Effector memory CD8-positive, alpha-beta T cell (primary cell): ENCODE measurements at regions not wholly inside any gene's neighbourhood (a gene's known extent, or its start where the extent isn't known, plus 50 kb on each side); places are given as distances from the start of the nearest gene placed in this dataset.
A peak's percentile ranks its signal among the peaks of the same experiment; 100 is the strongest.

Source experiments
- ATAC-seq: fragments of 150-1000 bp; cut with Tn5 transposase; replicated peaks from 2 replicates; pipeline ENCODE4 v1.10.0; 2021; ENCODE audit warnings: mild to moderate bottlenecking, moderate library complexity
- DNase-seq, 3 experiments: peaks; one replicate each; pipeline ENCODE4 v3.0.0; 2021
- H3K27ac Mint-ChIP-seq, 2 donors: one replicate each; pipeline ENCODE4 v1.8.0; 2022; ENCODE audit warnings: mild to moderate bottlenecking in 2 of 2, mixed read lengths in 2 of 2, moderate library complexity in 2 of 2
- H3K27me3 Mint-ChIP-seq, 2 donors: one replicate each; pipeline ENCODE4 v1.8.0; 2022; ENCODE audit warnings: mixed read lengths in 2 of 2
- H3K36me3 Mint-ChIP-seq: one replicate; pipeline ENCODE4 v1.8.0; 2022; ENCODE audit warnings: mild to moderate bottlenecking, moderate library complexity, mixed read lengths; ENCODE audit not compliant: insufficient read depth
- H3K4me1 Mint-ChIP-seq, 2 donors: one replicate each; pipeline ENCODE4 v1.8.0; 2022; ENCODE audit warnings: low read depth in 2 of 2, mixed read lengths in 2 of 2
- H3K4me3 Mint-ChIP-seq, 2 donors: one replicate each; pipeline ENCODE4 v1.8.0; 2022; ENCODE audit warnings: mild to moderate bottlenecking in 2 of 2, mixed read lengths in 2 of 2, moderate library complexity in 2 of 2
- H3K9me3 Mint-ChIP-seq, 2 donors: one replicate each; pipeline ENCODE4 v1.8.0; 2022; ENCODE audit warnings: mixed read lengths in 2 of 2

- H3K4me3 Mint-ChIP-seq = no peak overlapping the region
- H3K36me3 Mint-ChIP-seq = peaks cover 2% of the 10 kb centered on the region
- H3K27ac Mint-ChIP-seq = no peak overlapping the region
- H3K9me3 Mint-ChIP-seq = no peaks in the 10 kb centered on the region
- peaks cover 19 to 22% of the 10 kb centered on the region in 2 donors for H3K27me3 Mint-ChIP-seq
- DNase-seq (no peak), ATAC-seq (peak; percentile 52)
- H3K4me1 Mint-ChIP-seq = no peaks in the 10 kb centered on the region
Observed at GRCh38 chr2:239465017-239466001, 64.5 kb upstream of the HDAC4 start.

GRCh38 chr2:239464166-239465016 is 63.6 kb upstream of the HDAC4 start:
- DNase-seq (no peak), ATAC-seq (no peak)
- H3K36me3 Mint-ChIP-seq = peaks cover 2% of the 10 kb centered on the region

GRCh38 chr2:239463541-239464165 is 62.8 kb upstream of the HDAC4 start:
- H3K27me3 Mint-ChIP-seq = peaks cover 28 to 30% of the 10 kb centered on the region in 2 donors
- DNase-seq (no peak), ATAC-seq (no peak)
- H3K4me1 Mint-ChIP-seq = no peaks in the 10 kb centered on the region
- no peaks in the 10 kb centered on the region for H3K9me3 Mint-ChIP-seq
- H3K27ac Mint-ChIP-seq = no peak overlapping the region
- H3K36me3 Mint-ChIP-seq = peaks cover 2% of the 10 kb centered on the region
- H3K4me3 Mint-ChIP-seq = no peak overlapping the region

More at GRCh38 chr2:239464166-239465016, 63.6 kb upstream of the HDAC4 start:
- no peaks in the 10 kb centered on the region for H3K9me3 Mint-ChIP-seq
- H3K4me1 Mint-ChIP-seq = no peaks in the 10 kb centered on the region
- H3K4me3 Mint-ChIP-seq = no peak overlapping the region
- H3K27ac Mint-ChIP-seq = peak overlapping the region in 1 of 2 donors; percentile 22
- H3K27me3 Mint-ChIP-seq = peaks cover 28% of the 10 kb centered on the region in 2 donors

- DNase-seq (no peak), ATAC-seq (no peak)
- Mint-ChIP-seq H3K9me3 (no peaks in the 10 kb centered on the region), H3K27ac (no peak overlapping the region), H3K36me3 (peaks cover 2% of the 10 kb centered on the region), H3K27me3 (peaks cover 36 to 37% of the 10 kb centered on the region in 2 donors), H3K4me1 (no peaks in the 10 kb centered on the region), H3K4me3 (no peak overlapping the region)
Observed at GRCh38 chr2:239462671-239463506, 62.1 kb upstream of the HDAC4 start.

GRCh38 chr2:239462191-239462515 is 61.3 kb upstream of the HDAC4 start:
- no peak for ATAC-seq
- H3K4me3 Mint-ChIP-seq = no peak overlapping the region

GRCh38 chr2:239461291-239462190 is 60.7 kb upstream of the HDAC4 start:
- Mint-ChIP-seq H3K27me3 (peaks cover 43 to 47% of the 10 kb centered on the region in 2 donors), H3K4me1 (no peaks in the 10 kb centered on the region), H3K36me3 (peaks cover 2% of the 10 kb centered on the region), H3K4me3 (no peak overlapping the region), H3K9me3 (no peaks in the 10 kb centered on the region), H3K27ac (no peak overlapping the region)
- no peak for ATAC-seq
- DNase-seq = no peak

More at GRCh38 chr2:239462191-239462515, 61.3 kb upstream of the HDAC4 start:
- Mint-ChIP-seq H3K4me1 (no peaks in the 10 kb centered on the region), H3K36me3 (peaks cover 2% of the 10 kb centered on the region), H3K27me3 (peaks cover 37 to 41% of the 10 kb centered on the region in 2 donors), H3K9me3 (no peaks in the 10 kb centered on the region), H3K27ac (no peak overlapping the region)
- DNase-seq = no peak

GRCh38 chr2:239460780-239461179 is 60.0 kb upstream of the HDAC4 start:
- peaks cover 51 to 55% of the 10 kb centered on the region in 2 donors for H3K27me3 Mint-ChIP-seq
- no peak overlapping the region for H3K27ac Mint-ChIP-seq
- H3K4me1 Mint-ChIP-seq = no peaks in the 10 kb centered on the region
- no peak overlapping the region for H3K4me3 Mint-ChIP-seq
- H3K9me3 Mint-ChIP-seq = no peaks in the 10 kb centered on the region
- peaks cover 2% of the 10 kb centered on the region for H3K36me3 Mint-ChIP-seq
- no peak for ATAC-seq
- no peak for DNase-seq

- Mint-ChIP-seq H3K27me3 (peaks cover 62 to 66% of the 10 kb centered on the region in 2 donors), H3K9me3 (no peaks in the 10 kb centered on the region), H3K27ac (no peak overlapping the region), H3K36me3 (peaks cover 2% of the 10 kb centered on the region), H3K4me1 (no peaks in the 10 kb centered on the region), H3K4me3 (no peak overlapping the region)
- DNase-seq (no peak), ATAC-seq (no peak)
Observed at GRCh38 chr2:239459606-239460005, 58.8 kb upstream of the HDAC4 start.

GRCh38 chr2:239459056-239459455 is 58.2 kb upstream of the HDAC4 start:
- DNase-seq = no peak
- Mint-ChIP-seq H3K4me1 (no peaks in the 10 kb centered on the region), H3K27ac (no peak overlapping the region), H3K36me3 (peaks cover under 1% of the 10 kb centered on the region), H3K27me3 (peaks cover 61 to 67% of the 10 kb centered on the region in 2 donors), H3K4me3 (no peak overlapping the region), H3K9me3 (no peaks in the 10 kb centered on the region)
- ATAC-seq = no peak

GRCh38 chr2:239457586-239458445 is 57.0 kb upstream of the HDAC4 start:
- DNase-seq = no peak
- H3K36me3 Mint-ChIP-seq = no peaks in the 10 kb centered on the region
- no peak overlapping the region for H3K4me3 Mint-ChIP-seq
- no peak for ATAC-seq
- H3K27me3 Mint-ChIP-seq = peaks cover 54 to 59% of the 10 kb centered on the region in 2 donors
- no peaks in the 10 kb centered on the region for H3K4me1 Mint-ChIP-seq
- H3K9me3 Mint-ChIP-seq = peaks cover 0 to 4% of the 10 kb centered on the region in 2 donors
- no peak overlapping the region for H3K27ac Mint-ChIP-seq

GRCh38 chr2:239456940-239457339 is 56.1 kb upstream of the HDAC4 start:
- Mint-ChIP-seq H3K27ac (no peak overlapping the region), H3K4me3 (no peak overlapping the region), H3K4me1 (no peaks in the 10 kb centered on the region), H3K36me3 (no peaks in the 10 kb centered on the region), H3K27me3 (peaks cover 56 to 60% of the 10 kb centered on the region in 2 donors), H3K9me3 (peaks cover 0 to 6% of the 10 kb centered on the region in 2 donors)
- DNase-seq = no peak
- ATAC-seq = no peak
